ENCODE measurements at regions not wholly inside any gene's neighbourhood (a gene's known extent, or its start where the extent isn't known, plus 50 kb on each side); places are given as distances from the start of the nearest gene placed in this dataset.

GRCh38 chr16:51562891-51563290, 411.8 kb upstream of the SALL1 start:
- TF ChIP-seq FOXA1 (IDR thresholded peaks at IDR 0.05), result no peak
- no peak for TF ChIP-seq FOXA1 (CRISPR knock-in tag; IDR thresholded peaks at IDR 0.05)
- TF ChIP-seq ZSCAN12 (CRISPR knock-in tag; IDR thresholded peaks at IDR 0.05), result no peak
- TF ChIP-seq, protein P1, sequence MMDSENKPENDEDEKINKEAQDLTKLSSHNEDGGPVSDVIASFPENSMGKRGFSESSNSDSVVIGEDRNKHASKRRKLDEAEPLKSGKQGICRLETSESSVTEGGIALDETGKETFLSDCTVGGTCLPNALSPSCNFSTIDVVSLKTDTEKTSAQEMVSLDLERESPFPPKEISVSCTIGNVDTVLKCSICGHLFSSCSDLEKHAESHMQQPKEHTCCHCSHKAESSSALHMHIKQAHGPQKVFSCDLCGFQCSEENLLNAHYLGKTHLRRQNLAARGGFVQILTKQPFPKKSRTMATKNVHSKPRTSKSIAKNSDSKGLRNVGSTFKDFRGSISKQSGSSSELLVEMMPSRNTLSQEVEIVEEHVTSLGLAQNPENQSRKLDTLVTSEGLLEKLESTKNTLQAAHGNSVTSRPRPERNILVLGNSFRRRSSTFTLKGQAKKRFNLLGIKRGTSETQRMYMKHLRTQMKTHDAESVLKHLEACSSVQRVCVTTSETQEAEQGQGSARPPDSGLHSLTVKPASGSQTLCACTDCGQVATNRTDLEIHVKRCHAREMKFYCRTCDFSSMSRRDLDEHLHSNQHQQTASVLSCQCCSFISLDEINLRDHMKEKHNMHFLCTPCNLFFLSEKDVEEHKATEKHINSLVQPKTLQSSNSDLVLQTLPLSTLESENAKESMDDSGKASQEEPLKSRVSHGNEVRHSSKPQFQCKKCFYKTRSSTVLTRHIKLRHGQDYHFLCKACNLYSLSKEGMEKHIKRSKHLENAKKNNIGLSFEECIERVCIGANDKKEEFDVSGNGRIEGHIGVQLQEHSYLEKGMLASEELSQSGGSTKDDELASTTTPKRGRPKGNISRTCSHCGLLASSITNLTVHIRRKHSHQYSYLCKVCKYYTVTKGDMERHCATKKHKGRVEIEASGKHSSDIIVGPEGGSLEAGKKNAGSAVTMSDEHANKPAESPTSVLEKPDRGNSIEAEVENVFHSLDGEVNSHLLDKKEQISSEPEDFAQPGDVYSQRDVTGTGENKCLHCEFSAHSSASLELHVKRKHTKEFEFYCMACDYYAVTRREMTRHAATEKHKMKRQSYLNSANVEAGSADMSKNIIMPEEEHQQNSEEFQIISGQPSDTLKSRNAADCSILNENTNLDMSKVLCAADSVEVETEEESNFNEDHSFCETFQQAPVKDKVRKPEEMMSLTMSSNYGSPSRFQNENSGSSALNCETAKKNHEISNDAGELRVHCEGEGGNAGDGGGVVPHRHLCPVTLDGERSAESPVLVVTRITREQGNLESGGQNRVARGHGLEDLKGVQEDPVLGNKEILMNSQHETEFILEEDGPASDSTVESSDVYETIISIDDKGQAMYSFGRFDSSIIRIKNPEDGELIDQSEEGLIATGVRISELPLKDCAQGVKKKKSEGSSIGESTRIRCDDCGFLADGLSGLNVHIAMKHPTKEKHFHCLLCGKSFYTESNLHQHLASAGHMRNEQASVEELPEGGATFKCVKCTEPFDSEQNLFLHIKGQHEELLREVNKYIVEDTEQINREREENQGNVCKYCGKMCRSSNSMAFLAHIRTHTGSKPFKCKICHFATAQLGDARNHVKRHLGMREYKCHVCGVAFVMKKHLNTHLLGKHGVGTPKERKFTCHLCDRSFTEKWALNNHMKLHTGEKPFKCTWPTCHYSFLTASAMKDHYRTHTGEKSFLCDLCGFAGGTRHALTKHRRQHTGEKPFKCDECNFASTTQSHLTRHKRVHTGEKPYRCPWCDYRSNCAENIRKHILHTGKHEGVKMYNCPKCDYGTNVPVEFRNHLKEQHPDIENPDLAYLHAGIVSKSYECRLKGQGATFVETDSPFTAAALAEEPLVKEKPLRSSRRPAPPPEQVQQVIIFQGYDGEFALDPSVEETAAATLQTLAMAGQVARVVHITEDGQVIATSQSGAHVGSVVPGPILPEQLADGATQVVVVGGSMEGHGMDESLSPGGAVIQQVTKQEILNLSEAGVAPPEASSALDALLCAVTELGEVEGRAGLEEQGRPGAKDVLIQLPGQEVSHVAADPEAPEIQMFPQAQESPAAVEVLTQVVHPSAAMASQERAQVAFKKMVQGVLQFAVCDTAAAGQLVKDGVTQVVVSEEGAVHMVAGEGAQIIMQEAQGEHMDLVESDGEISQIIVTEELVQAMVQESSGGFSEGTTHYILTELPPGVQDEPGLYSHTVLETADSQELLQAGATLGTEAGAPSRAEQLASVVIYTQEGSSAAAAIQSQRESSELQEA (CRISPR knock-in tag; IDR thresholded peaks at IDR 0.05; ENCODE audit: not compliant biosample characterization), result no peak
- no peak for TF ChIP-seq ZNF432 (CRISPR knock-in tag; IDR thresholded peaks at IDR 0.05; ENCODE audit: borderline replicate concordance)
- no peak for TF ChIP-seq ZNF589 (CRISPR knock-in tag; conservative IDR thresholded peaks at IDR 0.05)
- no peak for TF ChIP-seq POLR2A (IDR thresholded peaks at IDR 0.05; ENCODE audit: insufficient read depth in 1 of 2, low read depth in 2 of 2, low read length in 2 of 2)
- TF ChIP-seq, protein P2, sequence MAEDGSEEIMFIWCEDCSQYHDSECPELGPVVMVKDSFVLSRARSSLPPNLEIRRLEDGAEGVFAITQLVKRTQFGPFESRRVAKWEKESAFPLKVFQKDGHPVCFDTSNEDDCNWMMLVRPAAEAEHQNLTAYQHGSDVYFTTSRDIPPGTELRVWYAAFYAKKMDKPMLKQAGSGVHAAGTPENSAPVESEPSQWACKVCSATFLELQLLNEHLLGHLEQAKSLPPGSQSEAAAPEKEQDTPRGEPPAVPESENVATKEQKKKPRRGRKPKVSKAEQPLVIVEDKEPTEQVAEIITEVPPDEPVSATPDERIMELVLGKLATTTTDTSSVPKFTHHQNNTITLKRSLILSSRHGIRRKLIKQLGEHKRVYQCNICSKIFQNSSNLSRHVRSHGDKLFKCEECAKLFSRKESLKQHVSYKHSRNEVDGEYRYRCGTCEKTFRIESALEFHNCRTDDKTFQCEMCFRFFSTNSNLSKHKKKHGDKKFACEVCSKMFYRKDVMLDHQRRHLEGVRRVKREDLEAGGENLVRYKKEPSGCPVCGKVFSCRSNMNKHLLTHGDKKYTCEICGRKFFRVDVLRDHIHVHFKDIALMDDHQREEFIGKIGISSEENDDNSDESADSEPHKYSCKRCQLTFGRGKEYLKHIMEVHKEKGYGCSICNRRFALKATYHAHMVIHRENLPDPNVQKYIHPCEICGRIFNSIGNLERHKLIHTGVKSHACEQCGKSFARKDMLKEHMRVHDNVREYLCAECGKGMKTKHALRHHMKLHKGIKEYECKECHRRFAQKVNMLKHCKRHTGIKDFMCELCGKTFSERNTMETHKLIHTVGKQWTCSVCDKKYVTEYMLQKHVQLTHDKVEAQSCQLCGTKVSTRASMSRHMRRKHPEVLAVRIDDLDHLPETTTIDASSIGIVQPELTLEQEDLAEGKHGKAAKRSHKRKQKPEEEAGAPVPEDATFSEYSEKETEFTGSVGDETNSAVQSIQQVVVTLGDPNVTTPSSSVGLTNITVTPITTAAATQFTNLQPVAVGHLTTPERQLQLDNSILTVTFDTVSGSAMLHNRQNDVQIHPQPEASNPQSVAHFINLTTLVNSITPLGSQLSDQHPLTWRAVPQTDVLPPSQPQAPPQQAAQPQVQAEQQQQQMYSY (CRISPR knock-in tag; IDR thresholded peaks at IDR 0.05), result no peak
